NCI-H226 (cell line): ENCODE measurements at regions not wholly inside any gene's neighbourhood (a gene's known extent, or its start where the extent isn't known, plus 50 kb on each side); places are given as distances from the start of the nearest gene placed in this dataset.
A peak's percentile ranks its signal among the peaks of the same experiment; 100 is the strongest.

Source experiments
- DNase-seq: peaks from one replicate; pipeline ENCODE4 v3.0.0-alpha.2; 2015

DNA sequence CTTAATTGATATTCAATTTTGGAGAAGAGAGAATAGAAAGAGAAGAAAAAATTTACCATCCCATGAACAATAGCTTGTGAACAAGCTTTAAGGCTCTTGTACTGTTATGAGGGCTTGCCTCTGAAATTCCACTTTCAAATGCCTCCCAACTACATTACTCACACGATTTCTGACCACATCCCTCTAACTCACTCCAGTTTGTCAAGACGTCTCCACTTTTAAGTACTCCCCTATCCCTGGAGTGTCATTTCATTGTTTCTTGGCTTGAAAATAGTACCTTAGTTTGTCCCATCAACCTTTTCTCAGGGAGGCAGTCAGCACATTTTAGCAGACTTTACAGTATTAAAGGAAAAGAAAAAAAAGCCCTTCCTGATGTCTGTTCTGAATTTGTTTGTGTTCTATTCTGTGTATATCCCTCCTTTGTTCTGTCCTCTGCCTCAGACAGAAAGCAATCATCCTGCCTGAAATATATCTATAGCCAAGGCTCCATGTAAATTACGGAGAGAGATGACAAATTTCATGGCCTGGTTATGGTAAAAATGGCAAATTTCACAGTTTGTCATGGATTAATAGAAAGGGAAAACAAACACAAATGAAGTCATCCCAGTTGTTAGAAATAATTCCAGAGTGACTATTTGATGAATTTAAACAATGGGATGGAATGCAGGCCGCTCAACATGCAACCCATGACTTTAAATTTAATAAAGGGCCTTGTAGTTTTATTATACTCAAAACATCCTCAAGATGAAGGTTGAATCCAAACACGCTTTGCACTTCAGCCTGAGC is 228.8 kb downstream of the ETAA1 start:
- DNase-seq = peak; percentile 74

DNA sequence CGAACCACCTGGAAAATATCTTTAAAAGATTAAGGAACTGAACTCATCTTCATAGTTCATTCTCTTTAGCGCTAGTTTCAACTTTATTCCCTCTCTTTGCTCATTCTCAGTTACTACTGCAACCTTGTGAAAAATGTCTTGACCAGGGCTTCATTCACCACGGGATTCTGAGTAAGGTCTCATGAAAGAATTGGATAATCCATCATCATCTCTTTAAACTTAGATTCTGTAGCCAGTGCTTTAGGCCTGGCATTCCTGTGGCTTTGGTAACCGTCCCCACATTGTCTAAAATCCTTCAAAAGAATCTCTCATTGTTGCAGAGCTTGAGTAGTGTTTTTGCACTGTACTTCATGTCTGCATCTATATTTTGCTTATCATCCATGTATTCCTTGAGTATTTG is 229.5 kb downstream of the ETAA1 start:
- DNase-seq = peak; percentile 77

DNA sequence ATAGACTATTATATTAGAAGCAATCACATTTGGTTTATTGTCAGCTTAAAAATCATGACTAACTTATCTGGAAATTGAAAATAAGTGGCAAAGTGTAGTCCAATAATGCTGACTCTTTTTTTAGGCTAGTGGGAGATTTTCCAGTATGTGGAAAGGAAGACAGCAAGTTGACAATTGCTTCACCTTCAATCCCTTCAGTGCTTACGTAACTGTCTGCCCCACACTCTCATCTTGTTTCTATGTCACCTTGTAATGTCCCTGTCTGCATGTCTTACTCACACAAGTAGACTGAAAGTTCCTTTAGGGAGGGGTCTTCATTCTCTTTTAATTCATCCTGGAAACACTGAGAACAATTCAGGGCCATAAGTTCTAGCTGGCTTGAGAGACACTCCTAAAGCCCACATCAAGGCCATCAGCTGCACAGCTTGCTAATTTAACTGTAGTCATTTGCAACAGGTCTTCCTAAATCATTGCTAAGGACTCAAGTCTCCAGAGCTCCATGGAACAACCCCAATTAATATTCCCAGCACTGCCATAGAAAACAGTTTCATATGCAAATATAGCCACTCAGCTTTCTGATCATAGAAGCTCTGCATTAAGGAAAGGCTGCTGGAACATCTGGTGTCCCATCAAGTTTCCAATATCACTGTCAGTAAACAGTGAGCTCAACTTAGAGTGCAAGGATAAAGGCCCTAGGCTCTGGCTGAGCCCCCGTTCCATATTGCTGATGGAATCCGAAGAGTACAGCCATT is 230.5 kb downstream of the ETAA1 start:
- DNase-seq = no peak

DNA sequence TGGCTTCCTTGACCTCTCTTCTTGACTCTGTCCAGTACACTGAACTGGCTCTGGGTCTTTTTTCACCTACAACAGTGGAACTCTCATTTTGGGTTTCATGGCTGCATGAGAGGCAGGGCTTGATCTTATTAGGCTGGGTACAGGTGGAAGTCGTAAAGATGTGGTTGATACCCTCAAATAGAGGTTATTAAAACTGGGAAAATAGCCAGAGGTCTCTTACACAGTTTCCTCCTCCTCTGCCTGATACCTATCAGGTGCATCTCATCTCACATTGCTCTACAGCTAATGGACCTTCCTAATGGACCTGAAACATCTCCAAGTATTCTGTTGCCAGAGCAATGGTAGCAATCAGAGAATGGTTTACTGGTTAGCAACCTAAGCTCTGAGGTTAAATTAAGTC is 231.8 kb downstream of the ETAA1 start:
- no peak for DNase-seq

DNA sequence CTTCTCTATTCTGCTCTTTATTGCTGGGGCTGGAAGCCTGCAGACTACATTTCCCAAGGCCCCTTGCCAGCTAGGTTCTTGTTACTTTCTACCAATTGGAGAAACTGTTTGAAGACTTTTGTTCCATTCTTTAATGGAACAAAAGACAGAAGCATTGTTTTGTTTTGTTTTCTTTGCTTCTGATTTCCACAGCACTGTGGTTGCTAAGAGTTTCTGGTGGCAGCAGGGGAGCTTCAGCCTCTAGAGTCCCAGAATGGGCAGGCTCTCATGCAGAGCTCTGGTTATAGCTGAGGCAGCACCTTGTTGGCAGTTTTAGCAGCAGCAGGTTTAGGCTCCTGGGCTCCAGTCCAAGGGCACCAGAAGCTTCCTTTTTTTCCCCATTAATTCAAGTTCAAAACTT is 234.3 kb downstream of the ETAA1 start:
- no peak for DNase-seq

DNA sequence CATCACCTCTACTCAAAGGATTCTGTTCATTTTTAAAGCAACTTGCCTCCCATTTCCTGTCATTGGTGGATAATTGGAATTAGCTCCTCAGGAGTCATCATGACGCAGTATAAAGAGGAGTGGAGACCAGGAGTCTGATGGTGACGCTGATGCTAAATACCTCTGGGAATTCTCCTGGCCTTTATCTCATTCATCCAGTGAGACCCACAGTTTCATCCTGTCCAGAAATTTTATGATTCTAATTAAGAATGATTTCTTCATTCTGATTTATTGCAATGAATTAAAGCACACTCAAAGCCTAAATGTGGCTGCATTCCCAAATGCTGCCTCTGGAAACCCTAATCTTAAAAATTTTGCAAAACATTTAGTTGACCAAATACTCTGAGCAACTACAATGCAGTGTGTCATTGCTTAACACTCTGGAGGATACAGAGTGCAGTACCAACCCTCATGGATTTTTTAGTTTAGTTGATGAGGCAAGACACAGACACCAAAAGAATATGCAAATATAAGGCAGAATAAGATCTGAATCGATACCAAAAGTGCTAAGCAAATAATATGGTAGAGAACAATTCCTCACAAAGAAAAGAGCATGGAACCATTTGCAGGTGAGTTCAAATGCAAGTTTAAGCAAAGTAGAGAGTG is 236.2 kb downstream of the ETAA1 start:
- DNase-seq = no peak

DNA sequence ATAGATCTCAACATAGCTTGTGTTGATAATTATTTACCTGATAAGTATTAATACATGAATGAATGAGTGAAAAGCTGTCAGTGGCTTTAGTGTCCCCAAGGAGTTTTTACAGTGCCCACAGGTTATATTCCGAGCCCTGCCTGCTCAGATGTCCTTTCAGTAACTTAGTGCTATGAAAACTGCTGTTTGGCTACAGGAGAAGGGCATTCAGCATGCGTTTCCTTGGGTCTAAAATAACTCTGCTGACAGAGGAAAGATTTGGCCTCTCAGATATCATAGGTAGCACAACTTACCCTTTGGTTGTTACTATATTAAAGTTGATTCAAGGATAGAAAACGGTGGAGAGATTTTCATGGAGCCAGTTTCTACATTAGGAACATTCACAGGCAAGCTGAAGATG is 241.0 kb downstream of the ETAA1 start:
- DNase-seq = no peak

DNA sequence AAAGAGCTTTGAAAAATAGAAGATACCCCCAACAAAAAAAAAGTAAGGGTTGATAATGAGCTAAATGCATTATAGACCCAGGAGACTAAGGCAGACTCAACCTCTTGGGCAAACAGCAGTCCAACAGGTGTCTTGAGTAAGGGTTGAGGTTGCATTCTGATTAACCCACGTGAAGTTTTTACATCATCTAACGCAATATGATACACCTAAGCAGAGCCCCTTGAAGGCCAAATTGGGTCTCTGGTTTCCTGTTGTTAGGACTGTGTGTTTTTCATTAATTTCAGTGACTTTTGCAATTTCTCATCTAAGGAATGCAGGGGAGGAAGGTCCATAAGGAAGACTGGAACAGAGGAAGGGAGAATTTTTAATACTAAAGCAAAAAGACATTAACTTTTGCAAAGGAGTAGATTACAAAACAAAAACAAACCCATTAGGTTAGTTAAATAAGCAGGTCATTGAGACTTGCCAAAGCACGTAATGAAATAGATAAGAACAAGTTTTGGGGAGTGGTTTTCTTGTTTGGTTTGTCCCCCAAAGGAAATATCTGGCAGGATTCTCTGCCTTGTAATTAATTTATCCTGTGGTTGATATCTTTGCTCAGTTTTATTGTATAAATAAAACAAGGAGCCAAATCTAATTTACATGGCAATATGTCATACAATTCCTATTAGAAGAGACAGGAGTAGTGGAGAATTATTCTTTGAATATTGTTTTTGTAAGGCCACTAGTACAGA is 244.3 kb downstream of the ETAA1 start:
- no peak for DNase-seq

DNA sequence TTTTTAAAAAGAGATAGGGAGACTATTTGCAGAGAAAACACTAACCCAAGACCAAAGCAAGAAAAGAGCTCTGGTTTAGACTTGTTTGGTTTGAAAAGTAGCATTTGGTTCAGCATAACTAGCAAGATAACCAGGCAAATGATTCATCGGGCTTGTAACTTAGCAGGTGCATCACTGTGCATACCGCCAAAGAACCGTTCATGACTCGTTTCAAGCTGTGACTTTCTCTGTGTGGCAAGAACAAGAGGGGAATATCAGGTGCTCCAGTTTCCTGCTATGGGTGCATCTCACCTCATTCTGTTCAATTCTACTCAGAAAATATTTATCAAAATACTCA is 244.9 kb downstream of the ETAA1 start:
- DNase-seq = peak; percentile 32

DNA sequence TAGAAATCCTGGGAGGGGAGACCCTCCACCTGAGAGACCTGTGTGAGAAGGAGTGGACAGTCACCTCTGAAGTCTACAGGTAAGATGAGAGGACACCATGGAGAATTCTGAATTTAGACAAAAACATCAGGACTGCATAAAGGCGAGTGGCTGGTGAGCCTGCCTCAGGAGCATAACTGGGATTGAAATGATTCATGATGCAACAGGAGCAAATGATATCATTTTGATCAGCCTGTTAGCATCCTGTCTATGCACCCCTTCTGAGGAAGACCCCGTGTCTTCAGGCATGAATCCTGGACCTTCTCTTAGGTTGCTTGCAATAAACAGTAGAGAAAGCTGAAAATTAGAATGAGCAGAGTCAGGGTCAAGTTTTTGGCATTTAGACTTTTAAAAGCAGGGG is 245.8 kb downstream of the ETAA1 start:
- DNase-seq = no peak

DNA sequence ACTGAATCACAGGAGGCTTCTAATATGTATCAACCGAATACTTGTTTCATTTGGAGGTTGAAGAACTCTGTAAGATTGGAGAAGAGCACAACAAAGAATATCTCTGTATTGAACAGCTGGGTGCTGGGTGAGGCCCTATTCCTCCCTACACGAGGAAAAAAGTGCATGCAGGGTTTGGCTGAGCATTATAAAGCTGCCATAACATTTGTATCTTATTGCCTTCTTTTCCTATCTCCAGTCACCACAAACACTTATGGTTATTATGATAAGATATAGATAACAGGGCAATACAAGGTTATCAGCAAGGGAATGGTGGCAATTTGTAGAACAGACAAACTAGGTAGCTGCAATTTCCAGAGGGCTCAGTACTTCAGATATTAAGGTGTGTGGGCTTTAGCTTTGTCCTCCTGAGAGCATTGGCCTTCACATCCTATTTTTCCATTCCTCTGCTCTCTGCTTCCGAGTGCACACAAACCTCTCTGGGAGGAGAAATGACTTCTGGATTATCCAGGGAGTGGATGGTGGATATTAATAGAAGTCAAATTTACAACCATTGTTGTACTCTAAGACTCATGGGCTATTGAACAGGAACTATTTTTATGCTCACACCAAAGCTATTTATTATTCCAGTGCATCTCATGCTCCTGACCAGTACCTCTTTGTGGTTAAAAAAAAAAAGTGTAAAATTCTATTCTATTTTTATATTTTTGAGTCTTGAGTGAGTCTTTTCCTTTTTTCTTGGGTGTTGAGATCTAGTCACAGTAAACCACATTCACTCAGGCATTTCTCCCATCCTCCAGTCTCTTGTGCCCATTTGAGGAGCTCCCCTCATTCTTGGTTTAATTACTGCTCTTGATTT is 248.4 kb downstream of the ETAA1 start:
- no peak for DNase-seq

DNA sequence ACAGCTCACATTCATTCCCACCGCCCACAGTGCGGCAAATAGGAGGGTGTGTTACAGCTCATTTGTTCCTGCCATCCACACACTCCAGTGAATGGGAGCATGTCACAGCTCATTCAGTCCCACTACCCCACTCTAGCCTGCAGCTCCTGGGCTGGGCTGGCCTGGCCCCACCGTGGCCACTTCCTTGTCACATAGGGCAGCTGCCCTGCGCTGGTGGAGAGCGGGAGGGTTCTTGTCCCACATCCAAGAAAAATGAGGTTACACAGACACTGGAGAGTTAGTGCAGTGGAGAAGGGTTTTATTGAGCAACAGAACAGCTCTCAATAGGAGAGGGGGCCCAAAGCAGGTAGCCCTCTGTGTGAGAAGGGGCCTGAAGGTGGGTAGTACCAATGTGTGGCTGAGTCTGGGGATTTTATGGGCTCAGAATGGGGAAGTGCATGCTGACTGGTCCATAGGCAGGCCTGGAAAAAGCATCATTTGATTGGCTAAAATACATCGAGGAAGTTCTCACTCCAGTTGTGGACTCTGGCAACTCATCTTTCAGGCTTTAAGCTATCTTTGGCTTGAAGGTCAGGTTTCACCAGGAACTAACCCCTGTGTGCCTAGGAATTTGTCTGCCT is 249.7 kb downstream of the ETAA1 start:
- no peak for DNase-seq

DNA sequence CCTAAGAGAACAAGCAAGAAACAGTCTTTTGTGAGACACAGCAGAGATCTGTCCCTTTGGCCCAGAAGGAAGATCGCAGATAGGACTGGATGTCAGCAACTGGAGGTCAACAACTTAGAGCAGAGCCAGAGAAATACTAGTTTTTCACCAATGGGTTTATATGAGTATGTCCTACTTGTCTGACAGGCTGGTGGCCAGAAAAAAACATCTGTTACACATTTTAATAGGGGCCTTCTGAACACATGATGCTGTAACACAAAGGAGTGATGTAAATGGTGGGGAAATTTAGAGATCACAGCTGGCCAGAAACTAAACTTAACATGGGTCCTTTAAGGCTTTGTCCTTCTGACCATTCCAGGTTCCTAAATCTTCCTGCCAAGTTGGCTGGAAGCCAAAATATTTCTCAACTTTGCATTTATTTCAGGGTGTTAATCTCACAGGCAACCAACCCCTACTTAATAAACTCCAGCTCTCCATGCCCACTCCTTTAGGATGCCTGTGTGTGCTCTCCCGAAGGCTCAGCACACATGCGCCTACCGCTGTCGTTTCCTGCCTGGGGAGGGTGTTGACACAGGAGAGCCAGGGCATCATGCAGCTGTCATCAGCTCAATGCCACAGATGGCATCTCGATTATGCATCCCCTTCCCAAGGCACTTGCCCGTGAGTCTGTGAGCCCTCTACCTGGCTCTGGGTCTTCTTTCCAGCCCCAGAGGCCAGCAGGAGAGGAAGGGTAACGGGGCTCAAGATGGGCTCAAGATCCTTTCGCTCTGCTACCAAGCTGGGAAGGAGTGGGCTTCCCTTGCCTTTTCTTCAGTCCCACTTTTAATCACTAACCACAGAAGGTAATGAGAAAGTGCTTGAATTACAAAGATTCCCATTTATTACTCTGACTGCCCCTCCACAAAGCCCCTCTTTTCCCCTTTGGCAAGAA is 252.5 kb downstream of the ETAA1 start:
- DNase-seq = no peak

DNA sequence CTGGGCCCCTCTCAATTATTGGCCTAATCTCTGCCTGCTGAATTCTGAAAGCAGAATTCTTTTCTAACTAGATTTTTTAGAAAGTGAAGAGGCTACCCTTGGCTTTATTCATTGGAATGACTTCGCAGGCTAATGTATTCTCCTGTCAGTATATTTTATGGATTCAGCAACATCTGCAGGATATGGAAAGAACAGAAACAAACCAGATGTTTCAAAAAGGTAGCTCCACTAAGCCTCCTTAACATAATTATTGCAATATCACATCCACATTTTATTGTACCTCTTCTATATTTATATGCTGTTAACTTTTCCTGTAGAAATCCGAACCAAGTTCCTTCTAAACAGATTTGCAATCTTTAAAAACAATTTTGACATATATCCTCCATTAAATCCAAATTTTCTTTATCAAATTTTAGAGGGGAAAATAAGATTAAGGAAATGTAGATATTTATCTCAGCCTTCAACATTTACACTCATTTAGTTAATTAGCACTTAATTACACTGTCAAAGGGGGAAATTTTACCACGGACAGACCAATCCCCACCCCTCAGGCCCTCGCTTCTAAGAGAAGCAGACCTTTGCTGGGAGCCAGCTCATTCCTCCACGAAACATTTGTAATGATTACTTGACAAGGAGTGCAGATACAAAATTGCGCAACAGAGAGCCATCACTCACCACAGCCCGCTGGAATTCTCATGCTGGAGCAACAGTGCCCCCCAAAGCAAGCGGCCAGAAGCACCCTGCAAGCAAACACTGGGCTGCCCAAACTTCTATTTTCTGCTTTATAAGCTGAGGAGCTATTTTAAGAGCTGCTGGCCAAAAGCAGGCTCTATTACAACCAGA is 253.4 kb downstream of the ETAA1 start:
- DNase-seq = peak; percentile 75

DNA sequence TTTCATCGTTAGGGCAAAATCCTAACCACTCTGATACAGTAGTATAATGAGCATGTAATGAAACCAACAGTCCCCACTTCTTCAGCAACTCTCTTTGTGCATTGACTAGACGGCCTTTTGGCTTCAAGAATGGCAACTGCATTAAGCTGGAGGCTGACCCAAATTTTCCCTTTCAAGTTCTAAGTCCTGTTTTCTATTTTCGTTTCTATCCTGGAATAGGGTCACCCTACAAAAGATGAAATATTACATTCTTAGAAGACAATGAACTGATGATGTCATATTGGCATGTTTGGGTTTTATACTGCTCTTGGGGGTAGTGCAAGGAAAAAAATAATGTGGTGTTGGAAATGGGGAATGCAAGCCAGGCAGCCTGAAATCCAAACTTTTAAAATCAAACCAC is 254.4 kb downstream of the ETAA1 start:
- DNase-seq = no peak

DNA sequence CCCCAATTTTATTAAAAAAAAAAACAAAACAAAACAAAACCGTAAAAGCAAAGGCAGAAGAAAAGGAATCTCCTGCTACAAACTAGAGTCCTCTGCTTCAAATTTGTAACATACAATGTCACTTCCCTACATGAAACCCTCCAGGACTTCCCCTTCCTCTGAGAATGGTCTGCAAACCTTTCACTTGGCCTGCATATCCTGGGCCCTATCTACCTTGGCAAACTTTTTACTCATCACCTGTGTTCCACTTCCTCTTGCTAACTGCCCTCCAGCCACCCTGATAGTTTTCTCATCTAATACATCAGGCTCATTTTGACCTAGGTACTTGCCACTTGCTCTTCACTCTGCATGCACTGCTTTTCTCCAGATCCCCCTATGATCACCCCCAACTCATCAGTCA is 255.5 kb downstream of the ETAA1 start:
- DNase-seq = no peak

DNA sequence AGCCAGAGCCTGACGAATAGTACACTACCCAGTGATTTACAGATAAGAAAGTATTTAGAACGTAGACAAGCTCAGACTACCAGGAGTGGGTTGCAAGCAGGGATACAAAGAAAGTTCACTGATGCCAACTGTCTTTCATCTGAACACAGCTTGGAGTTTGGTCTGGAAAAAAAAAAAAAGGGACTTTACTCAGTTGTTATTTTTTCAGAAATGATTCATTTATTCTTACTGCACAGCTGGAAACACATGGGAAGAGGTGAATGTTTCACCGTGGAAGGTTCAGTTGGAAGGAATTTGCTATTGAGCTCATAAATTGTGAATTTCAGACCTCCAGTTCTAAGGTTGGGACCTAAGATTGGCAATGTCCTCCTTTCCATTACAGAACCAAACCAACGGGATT is 259.7 kb downstream of the ETAA1 start:
- no peak for DNase-seq

DNA sequence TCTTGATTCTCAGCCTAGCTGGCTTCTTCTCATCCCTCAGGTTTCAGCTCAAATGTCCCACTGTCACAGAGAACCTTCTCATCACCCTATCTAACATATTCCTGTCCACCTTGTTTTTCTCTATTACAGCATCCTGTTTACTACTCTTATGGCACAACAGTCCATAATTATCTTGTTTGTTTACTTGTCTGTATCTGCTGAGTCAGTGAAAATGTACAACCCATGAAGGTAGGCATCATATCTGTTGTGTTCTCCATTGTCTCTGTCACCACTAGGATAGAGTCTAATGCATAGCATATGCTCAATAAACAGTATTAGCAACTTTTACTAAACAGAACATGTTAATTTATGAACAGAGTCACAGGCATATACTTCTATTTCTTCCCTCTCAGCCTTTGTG is 261.7 kb downstream of the ETAA1 start:
- no peak for DNase-seq

DNA sequence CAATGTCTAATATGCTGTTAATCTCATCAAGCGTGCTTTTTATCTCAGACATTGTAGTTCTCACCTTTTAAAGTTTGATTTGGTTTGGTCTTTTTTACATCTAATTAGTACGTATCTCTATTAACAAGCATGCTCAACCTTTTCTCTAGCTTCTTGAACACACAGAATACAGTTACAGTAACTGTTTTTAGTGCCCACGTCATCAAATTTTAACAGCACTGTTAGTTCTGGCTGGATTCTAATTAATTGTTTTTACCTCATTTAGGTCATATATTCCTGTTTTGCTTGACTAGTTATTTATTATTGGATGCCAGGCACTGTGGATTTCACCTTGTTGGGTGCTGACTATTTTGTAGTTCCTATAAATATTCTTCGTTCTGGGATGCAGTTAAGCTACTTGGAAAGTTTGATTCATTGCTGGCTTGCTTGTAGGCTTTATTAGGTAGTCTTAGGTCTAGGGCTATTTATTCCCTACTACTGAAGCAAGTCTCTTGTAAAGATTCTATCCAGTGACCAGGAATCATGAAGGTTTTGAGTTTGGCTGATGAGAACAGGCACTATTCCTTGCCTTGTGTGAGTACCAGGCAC is 263.0 kb downstream of the ETAA1 start:
- DNase-seq = no peak

DNA sequence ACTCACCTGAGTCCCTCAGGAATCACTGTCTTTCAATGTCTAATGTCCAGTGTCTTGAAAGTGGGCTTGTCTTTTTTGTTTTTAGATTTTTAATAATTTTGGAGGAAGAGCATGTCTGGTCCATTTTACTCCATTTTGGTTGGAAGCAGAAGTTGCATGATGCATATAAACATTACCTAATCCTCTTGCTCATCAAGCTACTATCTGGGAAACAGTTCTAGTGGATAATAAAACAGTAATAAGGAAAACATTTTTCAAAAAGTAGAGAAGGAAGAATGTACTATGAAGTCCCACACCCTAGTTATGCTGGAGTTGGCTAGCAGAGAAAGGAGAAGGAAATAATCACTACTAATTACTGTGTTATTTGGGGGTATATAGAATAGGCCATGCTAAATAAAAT is 263.7 kb downstream of the ETAA1 start:
- DNase-seq = no peak
